HUES64 (cell line): ENCODE measurements at regions not wholly inside any gene's neighbourhood (a gene's known extent, or its start where the extent isn't known, plus 50 kb on each side); places are given as distances from the start of the nearest gene placed in this dataset.

ENCODE experiments used
- H3K27ac ChIP-seq: 2 replicates; pipeline ENCODE4 v1.7.0; 2013; ENCODE audit warnings: low read depth, low read length, inconsistent platforms
- H3K27me3 ChIP-seq: 2 replicates; pipeline ENCODE4 v1.6.1; 2013; ENCODE audit warnings: mild to moderate bottlenecking, low read length; ENCODE audit not compliant: insufficient read depth
- H3K36me3 ChIP-seq: 2 replicates; pipeline ENCODE4 v1.6.1; 2013; ENCODE audit warnings: mild to moderate bottlenecking, low read length; ENCODE audit not compliant: insufficient read depth
- H3K4me1 ChIP-seq: 2 replicates; pipeline ENCODE4 v1.6.1; 2013; ENCODE audit warnings: mild to moderate bottlenecking, low read length, moderate library complexity; ENCODE audit not compliant: insufficient read depth
- H3K4me3 ChIP-seq: 2 replicates; pipeline ENCODE4 v1.5.1; 2013; ENCODE audit warnings: mild to moderate bottlenecking, low read length, moderate library complexity
- H3K9ac ChIP-seq: 2 replicates; pipeline ENCODE4 v1.6.1; 2013; ENCODE audit warnings: mild to moderate bottlenecking, low read depth, low read length
- H3K9me3 ChIP-seq: 2 replicates; pipeline ENCODE4 v1.6.1; 2013; ENCODE audit warnings: low read depth, low read length; ENCODE audit not compliant: insufficient read depth
- WGBS: fragments of 150-250, 120-280 bp; methylation state at CpG from one replicate; pipeline ENCODE4 v1.1.7; 2013; ENCODE audit warnings: missing lambda C conversion rate; 5-methylcytosine and 5-hydroxymethylcytosine counted together

GRCh38 chr1:194341587-194341986, 1155.2 kb upstream of the B3GALT2 start:
- no peak overlapping the region for H3K27ac ChIP-seq
- no peaks in the 10 kb centered on the region for H3K9me3 ChIP-seq
- no peaks in the 10 kb centered on the region for H3K4me1 ChIP-seq
- H3K9ac ChIP-seq = no peak overlapping the region
- H3K27me3 ChIP-seq = no peaks in the 10 kb centered on the region
- no peaks in the 10 kb centered on the region for H3K36me3 ChIP-seq
- no CpG with 5 or more reads among the region's 1 CpG for WGBS
- H3K4me3 ChIP-seq = no peak overlapping the region

- Histone ChIP-seq H3K27me3 (no peaks in the 10 kb centered on the region), H3K9me3 (no peaks in the 10 kb centered on the region), H3K4me1 (no peaks in the 10 kb centered on the region), H3K36me3 (no peaks in the 10 kb centered on the region), H3K27ac (no peak overlapping the region), H3K4me3 (no peak overlapping the region), H3K9ac (no peak overlapping the region)
- 100% methylated on average over 2 of the region's 2 CpGs for WGBS
These were observed 1153.1 kb upstream of the B3GALT2 start for GRCh38 chr1:194339471-194339870.

GRCh38 chr1:194338241-194338948, 1152.0 kb upstream of the B3GALT2 start:
- Histone ChIP-seq H3K36me3 (no peaks in the 10 kb centered on the region), H3K9me3 (no peaks in the 10 kb centered on the region), H3K27me3 (no peaks in the 10 kb centered on the region), H3K4me1 (no peaks in the 10 kb centered on the region), H3K4me3 (no peak overlapping the region), H3K9ac (no peak overlapping the region), H3K27ac (no peak overlapping the region)
- WGBS = no CpG with 5 or more reads among the region's 1 CpG

GRCh38 chr1:194333240-194333639, 1146.8 kb upstream of the B3GALT2 start:
- 92% methylated on average over 2 of the region's 3 CpGs for WGBS

GRCh38 chr1:194331758-194332157, 1145.3 kb upstream of the B3GALT2 start:
- H3K36me3 ChIP-seq = no peaks in the 10 kb centered on the region
- no peaks in the 10 kb centered on the region for H3K27me3 ChIP-seq
- H3K4me1 ChIP-seq = no peaks in the 10 kb centered on the region
- no CpG with 5 or more reads among the region's 2 CpGs for WGBS
- H3K9me3 ChIP-seq = no peaks in the 10 kb centered on the region
- H3K9ac ChIP-seq = no peak overlapping the region
- H3K4me3 ChIP-seq = no peak overlapping the region
- no peak overlapping the region for H3K27ac ChIP-seq

More at GRCh38 chr1:194333240-194333639, 1146.8 kb upstream of the B3GALT2 start:
- Histone ChIP-seq H3K9ac (no peak overlapping the region), H3K36me3 (no peaks in the 10 kb centered on the region), H3K4me1 (no peaks in the 10 kb centered on the region), H3K27me3 (no peaks in the 10 kb centered on the region), H3K27ac (no peak overlapping the region), H3K4me3 (no peak overlapping the region), H3K9me3 (no peaks in the 10 kb centered on the region)

GRCh38 chr1:194322751-194323150, 1136.3 kb upstream of the B3GALT2 start:
- no peaks in the 10 kb centered on the region for H3K36me3 ChIP-seq
- H3K27ac ChIP-seq = no peak overlapping the region
- H3K9ac ChIP-seq = no peak overlapping the region
- no peaks in the 10 kb centered on the region for H3K27me3 ChIP-seq
- no peak overlapping the region for H3K4me3 ChIP-seq
- 94% methylated on average over 2 of the region's 4 CpGs for WGBS
- no peaks in the 10 kb centered on the region for H3K9me3 ChIP-seq
- H3K4me1 ChIP-seq = no peaks in the 10 kb centered on the region

- Histone ChIP-seq H3K4me3 (no peak overlapping the region), H3K27me3 (no peaks in the 10 kb centered on the region), H3K9ac (no peak overlapping the region), H3K9me3 (no peaks in the 10 kb centered on the region), H3K4me1 (no peaks in the 10 kb centered on the region), H3K36me3 (no peaks in the 10 kb centered on the region), H3K27ac (no peak overlapping the region)
- 94% methylated on average over 1 of the region's 1 CpG for WGBS
These were observed 1132.4 kb upstream of the B3GALT2 start for GRCh38 chr1:194318790-194319280.

GRCh38 chr1:194309697-194310096, 1123.3 kb upstream of the B3GALT2 start:
- Histone ChIP-seq H3K36me3 (no peaks in the 10 kb centered on the region), H3K9ac (no peak overlapping the region), H3K27me3 (no peaks in the 10 kb centered on the region), H3K4me1 (no peaks in the 10 kb centered on the region), H3K4me3 (no peak overlapping the region), H3K9me3 (no peaks in the 10 kb centered on the region), H3K27ac (no peak overlapping the region)
- 95% methylated on average over 2 of the region's 2 CpGs for WGBS

GRCh38 chr1:194309269-194309668, 1122.9 kb upstream of the B3GALT2 start:
- Histone ChIP-seq H3K36me3 (no peaks in the 10 kb centered on the region), H3K4me1 (no peaks in the 10 kb centered on the region)
- 94% methylated on average over 3 of the region's 3 CpGs for WGBS

GRCh38 chr1:194300776-194301175, 1114.4 kb upstream of the B3GALT2 start:
- no peaks in the 10 kb centered on the region for H3K36me3 ChIP-seq
- H3K27me3 ChIP-seq = no peaks in the 10 kb centered on the region
- no peak overlapping the region for H3K4me3 ChIP-seq
- no peaks in the 10 kb centered on the region for H3K9me3 ChIP-seq
- H3K9ac ChIP-seq = no peak overlapping the region
- H3K27ac ChIP-seq = no peak overlapping the region
- 90% methylated on average over 3 of the region's 4 CpGs for WGBS
- H3K4me1 ChIP-seq = no peaks in the 10 kb centered on the region

More at GRCh38 chr1:194309269-194309668, 1122.9 kb upstream of the B3GALT2 start:
- Histone ChIP-seq H3K9me3 (no peaks in the 10 kb centered on the region), H3K27ac (no peak overlapping the region), H3K9ac (no peak overlapping the region), H3K27me3 (no peaks in the 10 kb centered on the region), H3K4me3 (no peak overlapping the region)

GRCh38 chr1:194300340-194300739, 1113.9 kb upstream of the B3GALT2 start:
- Histone ChIP-seq H3K27ac (no peak overlapping the region), H3K9me3 (no peaks in the 10 kb centered on the region), H3K36me3 (no peaks in the 10 kb centered on the region), H3K4me1 (no peaks in the 10 kb centered on the region), H3K4me3 (no peak overlapping the region), H3K27me3 (no peaks in the 10 kb centered on the region), H3K9ac (no peak overlapping the region)
- 93% methylated on average over 1 of the region's 1 CpG for WGBS
